Epithelial cell of proximal tubule (primary cell): ENCODE measurements at regions not wholly inside any gene's neighbourhood (a gene's known extent, or its start where the extent isn't known, plus 50 kb on each side); places are given as distances from the start of the nearest gene placed in this dataset.

Source experiments
- DNase-seq: peaks from one replicate; pipeline ENCODE4 v3.0.0-alpha.2; 2011; ENCODE audit warnings: low read depth
- H3K4me3 ChIP-seq: 2 replicates; pipeline ENCODE4 v1.5.1; 2011; ENCODE audit warnings: low read depth, mild to moderate bottlenecking, low read length
- CTCF ChIP-seq: conservative IDR thresholded peaks from 2 replicates; pipeline ENCODE4 v1.5.1; 2012; ENCODE audit warnings: low read depth, mild to moderate bottlenecking, low read length

GRCh38 chr2:150387586-150388288 is 99.7 kb downstream of the RND3 start:
- no peak overlapping the region for H3K4me3 ChIP-seq
- no peak for DNase-seq
- TF ChIP-seq CTCF: no peak

- H3K4me3 ChIP-seq: no peak overlapping the region
- no peak for TF ChIP-seq CTCF
- DNase-seq: no peak
These were observed 102.3 kb downstream of the RND3 start for GRCh38 chr2:150385211-150385610.

GRCh38 chr2:150383587-150383986 is 103.9 kb downstream of the RND3 start:
- TF ChIP-seq CTCF: no peak
- H3K4me3 ChIP-seq: no peak overlapping the region
- no peak for DNase-seq

- no peak overlapping the region for H3K4me3 ChIP-seq
- no peak for DNase-seq
- TF ChIP-seq CTCF: no peak
These were observed 108.3 kb downstream of the RND3 start for GRCh38 chr2:150379166-150379565.

- no peak for DNase-seq
- no peak overlapping the region for H3K4me3 ChIP-seq
- no peak for TF ChIP-seq CTCF
These were observed 108.8 kb downstream of the RND3 start for GRCh38 chr2:150378686-150379085.

GRCh38 chr2:150376553-150377335 is 110.7 kb downstream of the RND3 start:
- TF ChIP-seq CTCF: no peak
- no peak for DNase-seq
- no peak overlapping the region for H3K4me3 ChIP-seq
